PFSK-1 (cell line): ENCODE measurements at regions not wholly inside any gene's neighbourhood (a gene's known extent, or its start where the extent isn't known, plus 50 kb on each side); places are given as distances from the start of the nearest gene placed in this dataset.

Source experiments
- POLR2AphosphoS5 ChIP-seq: IDR thresholded peaks from 2 replicates; pipeline ENCODE4 v1.6.1; 2012; ENCODE audit warnings: low read depth, mild to moderate bottlenecking, control low read depth, low read length, moderate library complexity
- SIN3A ChIP-seq: IDR thresholded peaks from 2 replicates; pipeline ENCODE4 v1.6.1; 2012; ENCODE audit warnings: mild to moderate bottlenecking, low read length, moderate library complexity, borderline replicate concordance; ENCODE audit not compliant: insufficient read depth
- TAF1 ChIP-seq: IDR thresholded peaks from 2 replicates; pipeline ENCODE4 v1.6.1; 2012; ENCODE audit warnings: low read length, control low read depth, borderline replicate concordance; ENCODE audit not compliant: insufficient read depth
- TF ChIP-seq, protein P1 (sequence below), 2 experiments: IDR thresholded peaks; 2 replicates each; pipeline versions ENCODE4 v1.6.1 to v1.8.0; 2011 to 2012; ENCODE audit warnings: low read depth in 2 of 2, low read length in 2 of 2, control low read depth in 1 of 2, inconsistent platforms in 1 of 2, mild to moderate bottlenecking in 1 of 2, moderate library complexity in 1 of 2; ENCODE audit not compliant: insufficient read depth in 1 of 2

- no peak for TF ChIP-seq POLR2AphosphoS5
- no peak for TF ChIP-seq TAF1
- no peak for TF ChIP-seq SIN3A
- TF ChIP-seq, protein P1, sequence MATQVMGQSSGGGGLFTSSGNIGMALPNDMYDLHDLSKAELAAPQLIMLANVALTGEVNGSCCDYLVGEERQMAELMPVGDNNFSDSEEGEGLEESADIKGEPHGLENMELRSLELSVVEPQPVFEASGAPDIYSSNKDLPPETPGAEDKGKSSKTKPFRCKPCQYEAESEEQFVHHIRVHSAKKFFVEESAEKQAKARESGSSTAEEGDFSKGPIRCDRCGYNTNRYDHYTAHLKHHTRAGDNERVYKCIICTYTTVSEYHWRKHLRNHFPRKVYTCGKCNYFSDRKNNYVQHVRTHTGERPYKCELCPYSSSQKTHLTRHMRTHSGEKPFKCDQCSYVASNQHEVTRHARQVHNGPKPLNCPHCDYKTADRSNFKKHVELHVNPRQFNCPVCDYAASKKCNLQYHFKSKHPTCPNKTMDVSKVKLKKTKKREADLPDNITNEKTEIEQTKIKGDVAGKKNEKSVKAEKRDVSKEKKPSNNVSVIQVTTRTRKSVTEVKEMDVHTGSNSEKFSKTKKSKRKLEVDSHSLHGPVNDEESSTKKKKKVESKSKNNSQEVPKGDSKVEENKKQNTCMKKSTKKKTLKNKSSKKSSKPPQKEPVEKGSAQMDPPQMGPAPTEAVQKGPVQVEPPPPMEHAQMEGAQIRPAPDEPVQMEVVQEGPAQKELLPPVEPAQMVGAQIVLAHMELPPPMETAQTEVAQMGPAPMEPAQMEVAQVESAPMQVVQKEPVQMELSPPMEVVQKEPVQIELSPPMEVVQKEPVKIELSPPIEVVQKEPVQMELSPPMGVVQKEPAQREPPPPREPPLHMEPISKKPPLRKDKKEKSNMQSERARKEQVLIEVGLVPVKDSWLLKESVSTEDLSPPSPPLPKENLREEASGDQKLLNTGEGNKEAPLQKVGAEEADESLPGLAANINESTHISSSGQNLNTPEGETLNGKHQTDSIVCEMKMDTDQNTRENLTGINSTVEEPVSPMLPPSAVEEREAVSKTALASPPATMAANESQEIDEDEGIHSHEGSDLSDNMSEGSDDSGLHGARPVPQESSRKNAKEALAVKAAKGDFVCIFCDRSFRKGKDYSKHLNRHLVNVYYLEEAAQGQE (IDR thresholded peaks at IDR 0.05; ENCODE audit: insufficient read depth in 1 of 2, low read depth in 2 of 2, low read length in 2 of 2): no peak
Measured at GRCh38 chr10:111446966-111447365, 370.1 kb downstream of the ADRA2A start.
